SK-N-SH treated with all-trans-retinoic acid at 6 μM for 48 hours (cell line): ENCODE measurements at regions not wholly inside any gene's neighbourhood (a gene's known extent, or its start where the extent isn't known, plus 50 kb on each side); places are given as distances from the start of the nearest gene placed in this dataset.

ENCODE experiments used
- ATAC-seq: fragments of 200-7000 bp; cut with Tn5 transposase; 3 replicates; pipeline ENCODE4 v1.9.1; 2020; ENCODE audit warnings: mild to moderate bottlenecking, moderate library complexity
- ARNTL ChIP-seq: fragments of 450-650 bp; formaldehyde crosslinking; IDR thresholded peaks from 2 replicates; pipeline ENCODE4 v1.5.0; 2020; ENCODE audit warnings: low read depth, mild to moderate bottlenecking, moderate library complexity, borderline replicate concordance
- BACH2 ChIP-seq: fragments of 250-450 bp; sonication (Bioruptor Pico); IDR thresholded peaks from 2 replicates; pipeline ENCODE4 v1.9.0; 2021; ENCODE audit warnings: mild to moderate bottlenecking, borderline replicate concordance
- CSDC2 ChIP-seq: fragments of 250-450 bp; sonication (Bioruptor Pico); IDR thresholded peaks from 2 replicates; pipeline ENCODE4 v1.5.0; 2020; ENCODE audit warnings: mild to moderate bottlenecking, moderate library complexity
- ESRRG ChIP-seq: fragments of 250-450 bp; sonication (Bioruptor Pico); IDR thresholded peaks from 2 replicates; pipeline ENCODE4 v1.6.1; 2021; ENCODE audit warnings: mild to moderate bottlenecking
- GLIS3 ChIP-seq: fragments of 250-450 bp; sonication (Bioruptor Pico); IDR thresholded peaks from 2 replicates; pipeline ENCODE4 v1.5.0; 2020; ENCODE audit warnings: mild to moderate bottlenecking, moderate library complexity
- OSR1 ChIP-seq: fragments of 250-450 bp; sonication (Bioruptor Pico); IDR thresholded peaks from 2 replicates; pipeline ENCODE4 v1.8.0; 2022; ENCODE audit warnings: moderate library complexity, mild to moderate bottlenecking, inconsistent platforms
- RARB ChIP-seq: fragments of 250-450 bp; sonication (Bioruptor Pico); IDR thresholded peaks from 2 replicates; pipeline ENCODE4 v1.8.0; 2021; ENCODE audit warnings: mild to moderate bottlenecking, moderate library complexity
- SNAI2 ChIP-seq: fragments of 250-450 bp; sonication (Bioruptor Pico); IDR thresholded peaks from 2 replicates; pipeline ENCODE4 v1.5.0; 2020; ENCODE audit warnings: mild to moderate bottlenecking, moderate library complexity
- TCF4 ChIP-seq: fragments of 250-450 bp; sonication (Bioruptor Pico); IDR thresholded peaks from 2 replicates; pipeline ENCODE4 v1.8.0; 2021; ENCODE audit warnings: mild to moderate bottlenecking, moderate library complexity, borderline replicate concordance
- TOX ChIP-seq: fragments of 250-450 bp; sonication (Bioruptor Pico); IDR thresholded peaks from 2 replicates; pipeline ENCODE4 v1.8.0; 2021; ENCODE audit warnings: mild to moderate bottlenecking, moderate library complexity, borderline replicate concordance
- ZC3H10 ChIP-seq: fragments of 250-450 bp; sonication (Bioruptor Pico); IDR thresholded peaks from 2 replicates; pipeline ENCODE4 v1.5.1; 2021; ENCODE audit warnings: mild to moderate bottlenecking, moderate library complexity
- ZFP3 ChIP-seq: fragments of 250-450 bp; sonication (Bioruptor Pico); IDR thresholded peaks from 2 replicates; pipeline ENCODE4 v1.5.0; 2020; ENCODE audit warnings: mild to moderate bottlenecking, moderate library complexity
- ZFP30 ChIP-seq: fragments of 450-650 bp; formaldehyde crosslinking; IDR thresholded peaks from 2 replicates; pipeline ENCODE4 v1.5.0; 2022; ENCODE audit warnings: mild to moderate bottlenecking, moderate library complexity
- ZNF70 ChIP-seq: fragments of 450-650 bp; formaldehyde crosslinking; IDR thresholded peaks from 2 replicates; pipeline ENCODE4 v1.5.0; 2020; ENCODE audit warnings: mild to moderate bottlenecking, moderate library complexity
- ZNF8 ChIP-seq: fragments of 450-650 bp; formaldehyde crosslinking; IDR thresholded peaks from 2 replicates; pipeline ENCODE4 v1.5.0; 2020; ENCODE audit warnings: mild to moderate bottlenecking, moderate library complexity
- TF ChIP-seq, protein P1 (sequence below): fragments of 250-450 bp; sonication (Bioruptor Pico); IDR thresholded peaks from 2 replicates; pipeline ENCODE4 v1.5.1; 2020; ENCODE audit warnings: low read depth, mild to moderate bottlenecking, moderate library complexity
- TF ChIP-seq, protein P2 (sequence below): fragments of 250-450 bp; sonication (Bioruptor Pico); IDR thresholded peaks from 2 replicates; pipeline ENCODE4 v1.5.1; 2021; ENCODE audit warnings: mild to moderate bottlenecking, moderate library complexity
- TF ChIP-seq, protein P3 (sequence below): fragments of 250-450 bp; sonication (Bioruptor Pico); IDR thresholded peaks from 2 replicates; pipeline ENCODE4 v1.5.0; 2020; ENCODE audit warnings: mild to moderate bottlenecking, moderate library complexity
- TF ChIP-seq, protein P4 (sequence below): fragments of 250-450 bp; sonication (Bioruptor Pico); IDR thresholded peaks from 2 replicates; pipeline ENCODE4 v1.8.0; 2021; ENCODE audit warnings: low read depth, mild to moderate bottlenecking, moderate library complexity, borderline replicate concordance
- TF ChIP-seq, protein P5 (sequence below): fragments of 250-450 bp; sonication (Bioruptor Pico); IDR thresholded peaks from 2 replicates; pipeline ENCODE4 v1.8.0; 2020; ENCODE audit warnings: mild to moderate bottlenecking, moderate library complexity, borderline replicate concordance

DNA sequence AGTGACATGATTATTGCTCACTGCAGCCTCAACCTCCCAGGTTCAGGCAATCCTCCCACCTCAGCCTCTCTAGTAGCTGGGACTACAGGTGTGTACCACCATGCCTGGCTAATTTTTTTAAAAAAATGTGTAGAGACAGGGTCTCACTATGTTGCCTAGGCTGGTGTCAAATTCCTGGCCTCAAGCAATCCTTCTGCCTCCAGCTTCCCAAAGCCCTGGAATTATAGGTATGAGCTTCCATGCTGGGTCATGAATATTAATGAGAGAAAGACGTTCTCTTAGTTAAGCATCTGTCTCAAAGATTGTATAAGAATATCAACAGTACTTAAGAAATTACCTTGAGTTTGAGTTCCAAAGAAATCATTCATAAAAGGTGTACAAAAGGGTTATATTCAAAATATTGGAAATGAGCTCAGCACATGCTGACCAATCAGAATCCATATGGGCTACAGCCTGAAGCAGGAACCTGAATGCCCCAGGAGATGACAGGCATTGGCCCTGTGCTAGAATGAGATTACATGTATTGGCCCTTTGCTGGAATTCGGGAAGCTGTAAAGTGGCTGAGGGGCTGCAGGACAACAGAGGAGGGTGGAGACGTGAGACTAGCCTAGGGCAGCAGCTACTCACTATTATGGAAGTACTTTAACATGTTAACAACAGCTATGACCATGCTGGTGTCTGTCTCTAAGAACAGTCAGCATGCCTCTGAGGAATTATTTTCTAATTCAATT is 157.0 kb upstream of the CPNE8 start:
- TF ChIP-seq CSDC2 (CRISPR knock-in tag), result no peak
- no peak for TF ChIP-seq ZC3H10 (CRISPR knock-in tag)
- no peak for TF ChIP-seq ZFP30 (CRISPR knock-in tag)
- TF ChIP-seq BACH2 (CRISPR knock-in tag), result no peak
- TF ChIP-seq OSR1 (CRISPR knock-in tag), result no peak
- TF ChIP-seq SNAI2 (CRISPR knock-in tag), result no peak
- no peak for TF ChIP-seq ESRRG (CRISPR knock-in tag)
- TF ChIP-seq GLIS3 (CRISPR knock-in tag), result no peak
- TF ChIP-seq ZNF70 (CRISPR knock-in tag), result no peak
- TF ChIP-seq ZFP3 (CRISPR knock-in tag), result no peak
- TF ChIP-seq, protein P1, sequence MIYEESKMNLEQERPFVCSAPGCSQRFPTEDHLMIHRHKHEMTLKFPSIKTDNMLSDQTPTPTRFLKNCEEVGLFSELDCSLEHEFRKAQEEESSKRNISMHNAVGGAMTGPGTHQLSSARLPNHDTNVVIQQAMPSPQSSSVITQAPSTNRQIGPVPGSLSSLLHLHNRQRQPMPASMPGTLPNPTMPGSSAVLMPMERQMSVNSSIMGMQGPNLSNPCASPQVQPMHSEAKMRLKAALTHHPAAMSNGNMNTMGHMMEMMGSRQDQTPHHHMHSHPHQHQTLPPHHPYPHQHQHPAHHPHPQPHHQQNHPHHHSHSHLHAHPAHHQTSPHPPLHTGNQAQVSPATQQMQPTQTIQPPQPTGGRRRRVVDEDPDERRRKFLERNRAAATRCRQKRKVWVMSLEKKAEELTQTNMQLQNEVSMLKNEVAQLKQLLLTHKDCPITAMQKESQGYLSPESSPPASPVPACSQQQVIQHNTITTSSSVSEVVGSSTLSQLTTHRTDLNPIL (CRISPR knock-in tag), result no peak
- TF ChIP-seq, protein P2, sequence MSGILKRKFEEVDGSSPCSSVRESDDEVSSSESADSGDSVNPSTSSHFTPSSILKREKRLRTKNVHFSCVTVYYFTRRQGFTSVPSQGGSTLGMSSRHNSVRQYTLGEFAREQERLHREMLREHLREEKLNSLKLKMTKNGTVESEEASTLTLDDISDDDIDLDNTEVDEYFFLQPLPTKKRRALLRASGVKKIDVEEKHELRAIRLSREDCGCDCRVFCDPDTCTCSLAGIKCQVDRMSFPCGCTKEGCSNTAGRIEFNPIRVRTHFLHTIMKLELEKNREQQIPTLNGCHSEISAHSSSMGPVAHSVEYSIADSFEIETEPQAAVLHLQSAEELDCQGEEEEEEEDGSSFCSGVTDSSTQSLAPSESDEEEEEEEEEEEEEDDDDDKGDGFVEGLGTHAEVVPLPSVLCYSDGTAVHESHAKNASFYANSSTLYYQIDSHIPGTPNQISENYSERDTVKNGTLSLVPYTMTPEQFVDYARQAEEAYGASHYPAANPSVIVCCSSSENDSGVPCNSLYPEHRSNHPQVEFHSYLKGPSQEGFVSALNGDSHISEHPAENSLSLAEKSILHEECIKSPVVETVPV (CRISPR knock-in tag), result no peak
- TF ChIP-seq, protein P3, sequence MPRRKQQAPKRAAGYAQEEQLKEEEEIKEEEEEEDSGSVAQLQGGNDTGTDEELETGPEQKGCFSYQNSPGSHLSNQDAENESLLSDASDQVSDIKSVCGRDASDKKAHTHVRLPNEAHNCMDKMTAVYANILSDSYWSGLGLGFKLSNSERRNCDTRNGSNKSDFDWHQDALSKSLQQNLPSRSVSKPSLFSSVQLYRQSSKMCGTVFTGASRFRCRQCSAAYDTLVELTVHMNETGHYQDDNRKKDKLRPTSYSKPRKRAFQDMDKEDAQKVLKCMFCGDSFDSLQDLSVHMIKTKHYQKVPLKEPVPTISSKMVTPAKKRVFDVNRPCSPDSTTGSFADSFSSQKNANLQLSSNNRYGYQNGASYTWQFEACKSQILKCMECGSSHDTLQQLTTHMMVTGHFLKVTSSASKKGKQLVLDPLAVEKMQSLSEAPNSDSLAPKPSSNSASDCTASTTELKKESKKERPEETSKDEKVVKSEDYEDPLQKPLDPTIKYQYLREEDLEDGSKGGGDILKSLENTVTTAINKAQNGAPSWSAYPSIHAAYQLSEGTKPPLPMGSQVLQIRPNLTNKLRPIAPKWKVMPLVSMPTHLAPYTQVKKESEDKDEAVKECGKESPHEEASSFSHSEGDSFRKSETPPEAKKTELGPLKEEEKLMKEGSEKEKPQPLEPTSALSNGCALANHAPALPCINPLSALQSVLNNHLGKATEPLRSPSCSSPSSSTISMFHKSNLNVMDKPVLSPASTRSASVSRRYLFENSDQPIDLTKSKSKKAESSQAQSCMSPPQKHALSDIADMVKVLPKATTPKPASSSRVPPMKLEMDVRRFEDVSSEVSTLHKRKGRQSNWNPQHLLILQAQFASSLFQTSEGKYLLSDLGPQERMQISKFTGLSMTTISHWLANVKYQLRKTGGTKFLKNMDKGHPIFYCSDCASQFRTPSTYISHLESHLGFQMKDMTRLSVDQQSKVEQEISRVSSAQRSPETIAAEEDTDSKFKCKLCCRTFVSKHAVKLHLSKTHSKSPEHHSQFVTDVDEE, result no peak
- TF ChIP-seq TCF4, result no peak
- TF ChIP-seq, protein P4, sequence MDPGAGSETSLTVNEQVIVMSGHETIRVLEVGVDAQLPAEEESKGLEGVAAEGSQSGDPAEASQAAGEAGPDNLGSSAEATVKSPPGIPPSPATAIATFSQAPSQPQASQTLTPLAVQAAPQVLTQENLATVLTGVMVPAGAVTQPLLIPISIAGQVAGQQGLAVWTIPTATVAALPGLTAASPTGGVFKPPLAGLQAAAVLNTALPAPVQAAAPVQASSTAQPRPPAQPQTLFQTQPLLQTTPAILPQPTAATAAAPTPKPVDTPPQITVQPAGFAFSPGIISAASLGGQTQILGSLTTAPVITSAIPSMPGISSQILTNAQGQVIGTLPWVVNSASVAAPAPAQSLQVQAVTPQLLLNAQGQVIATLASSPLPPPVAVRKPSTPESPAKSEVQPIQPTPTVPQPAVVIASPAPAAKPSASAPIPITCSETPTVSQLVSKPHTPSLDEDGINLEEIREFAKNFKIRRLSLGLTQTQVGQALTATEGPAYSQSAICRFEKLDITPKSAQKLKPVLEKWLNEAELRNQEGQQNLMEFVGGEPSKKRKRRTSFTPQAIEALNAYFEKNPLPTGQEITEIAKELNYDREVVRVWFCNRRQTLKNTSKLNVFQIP (CRISPR knock-in tag), result no peak
- no peak for TF ChIP-seq TOX (CRISPR knock-in tag)
- no peak for TF ChIP-seq ZNF8 (CRISPR knock-in tag)
- TF ChIP-seq, protein P5, sequence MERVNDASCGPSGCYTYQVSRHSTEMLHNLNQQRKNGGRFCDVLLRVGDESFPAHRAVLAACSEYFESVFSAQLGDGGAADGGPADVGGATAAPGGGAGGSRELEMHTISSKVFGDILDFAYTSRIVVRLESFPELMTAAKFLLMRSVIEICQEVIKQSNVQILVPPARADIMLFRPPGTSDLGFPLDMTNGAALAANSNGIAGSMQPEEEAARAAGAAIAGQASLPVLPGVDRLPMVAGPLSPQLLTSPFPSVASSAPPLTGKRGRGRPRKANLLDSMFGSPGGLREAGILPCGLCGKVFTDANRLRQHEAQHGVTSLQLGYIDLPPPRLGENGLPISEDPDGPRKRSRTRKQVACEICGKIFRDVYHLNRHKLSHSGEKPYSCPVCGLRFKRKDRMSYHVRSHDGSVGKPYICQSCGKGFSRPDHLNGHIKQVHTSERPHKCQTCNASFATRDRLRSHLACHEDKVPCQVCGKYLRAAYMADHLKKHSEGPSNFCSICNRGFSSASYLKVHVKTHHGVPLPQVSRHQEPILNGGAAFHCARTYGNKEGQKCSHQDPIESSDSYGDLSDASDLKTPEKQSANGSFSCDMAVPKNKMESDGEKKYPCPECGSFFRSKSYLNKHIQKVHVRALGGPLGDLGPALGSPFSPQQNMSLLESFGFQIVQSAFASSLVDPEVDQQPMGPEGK (CRISPR knock-in tag), result no peak
- no peak for ATAC-seq

DNA sequence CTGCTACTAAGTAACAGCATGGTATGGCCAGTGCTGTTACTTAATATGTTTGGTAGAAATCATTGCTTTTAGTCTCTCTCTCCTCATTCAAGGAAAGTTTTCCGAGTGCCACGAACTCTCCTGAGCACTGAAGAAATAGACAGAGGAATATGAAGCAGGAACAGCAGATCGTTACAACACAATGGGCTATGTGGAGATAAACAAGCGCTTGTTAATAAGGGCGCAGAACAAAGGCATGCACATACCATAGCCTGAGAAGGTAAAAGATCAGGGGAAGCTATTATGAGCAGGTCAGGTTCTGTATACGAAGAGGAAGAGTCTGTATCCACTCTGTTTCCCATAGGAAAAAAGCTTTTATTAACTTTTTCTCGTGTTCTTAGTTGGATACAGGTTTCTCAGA is 156.2 kb upstream of the CPNE8 start:
- ATAC-seq, result no peak
- no peak for TF ChIP-seq BACH2 (CRISPR knock-in tag)
- TF ChIP-seq CSDC2 (CRISPR knock-in tag), result no peak
- TF ChIP-seq, protein P4 (CRISPR knock-in tag), result no peak
- TF ChIP-seq ZNF8 (CRISPR knock-in tag), result no peak
- TF ChIP-seq ARNTL, result no peak
- TF ChIP-seq, protein P3, result no peak
- no peak for TF ChIP-seq OSR1 (CRISPR knock-in tag)
- TF ChIP-seq RARB, result no peak
- no peak for TF ChIP-seq ZNF70 (CRISPR knock-in tag)
